Muscle of arm (tissue), 1 donor: ENCODE measurements at regions not wholly inside any gene's neighbourhood (a gene's known extent, or its start where the extent isn't known, plus 50 kb on each side); places are given as distances from the start of the nearest gene placed in this dataset.
"Not testable (repeated sequence)": the region's sequence is repeated elsewhere in the genome, so short reads cannot be mapped to it uniquely, and the experiment has no call there.

Source experiments
- DNase-seq: peaks from one replicate; pipeline ENCODE4 v3.0.0-alpha.2; 2013

GRCh38 chr7:81138870-81139269 is 220.0 kb upstream of the SEMA3C start:
- DNase-seq, result no peak

- no peak for DNase-seq
These were observed 216.5 kb upstream of the SEMA3C start for GRCh38 chr7:81135324-81135723.

GRCh38 chr7:81128011-81128410 is 209.2 kb upstream of the SEMA3C start:
- DNase-seq, result no peak

GRCh38 chr7:81120803-81121202 is 202.0 kb upstream of the SEMA3C start:
- no peak for DNase-seq

- DNase-seq, result no peak
These were observed 201.3 kb upstream of the SEMA3C start for GRCh38 chr7:81120111-81120510.

GRCh38 chr7:81114633-81115032 is 195.8 kb upstream of the SEMA3C start:
- DNase-seq, result no peak

GRCh38 chr7:81112731-81113130 is 193.9 kb upstream of the SEMA3C start:
- DNase-seq, result no peak

GRCh38 chr7:81111781-81112540 is 193.1 kb upstream of the SEMA3C start:
- DNase-seq, result no peak

GRCh38 chr7:81111358-81111757 is 192.5 kb upstream of the SEMA3C start:
- DNase-seq, result no peak

- no peak for DNase-seq
These were observed 191.8 kb upstream of the SEMA3C start for GRCh38 chr7:81110673-81111072.

GRCh38 chr7:81098213-81098612 is 179.4 kb upstream of the SEMA3C start:
- DNase-seq, result no peak

- no peak for DNase-seq
These were observed 176.1 kb upstream of the SEMA3C start for GRCh38 chr7:81094952-81095351.

GRCh38 chr7:81081616-81082015 is 162.8 kb upstream of the SEMA3C start:
- DNase-seq, result peak; percentile 59

GRCh38 chr7:81080553-81080952 is 161.7 kb upstream of the SEMA3C start:
- no peak for DNase-seq

- peak; percentile 82 for DNase-seq
These were observed 160.9 kb upstream of the SEMA3C start for GRCh38 chr7:81079746-81080145.

- no peak for DNase-seq
These were observed 156.3 kb upstream of the SEMA3C start for GRCh38 chr7:81075150-81075549.

GRCh38 chr7:81074406-81074805 is 155.6 kb upstream of the SEMA3C start:
- no peak for DNase-seq

- DNase-seq, result no peak
These were observed 155.0 kb upstream of the SEMA3C start for GRCh38 chr7:81073931-81074251.

- DNase-seq, result no peak
These were observed 152.1 kb upstream of the SEMA3C start for GRCh38 chr7:81070956-81071355.

GRCh38 chr7:81066797-81067196 is 147.9 kb upstream of the SEMA3C start:
- no peak for DNase-seq

- DNase-seq, result peak; percentile 83
These were observed 145.6 kb upstream of the SEMA3C start for GRCh38 chr7:81064426-81064825.

GRCh38 chr7:81062755-81063154 is 143.9 kb upstream of the SEMA3C start:
- DNase-seq, result peak; percentile 63

GRCh38 chr7:81057469-81057868 is 138.6 kb upstream of the SEMA3C start:
- not testable (repeated sequence) for DNase-seq

- DNase-seq, result no peak
These were observed 134.8 kb upstream of the SEMA3C start for GRCh38 chr7:81053623-81054022.
